Renal pelvis (tissue), 1 donor: ENCODE measurements at regions not wholly inside any gene's neighbourhood (a gene's known extent, or its start where the extent isn't known, plus 50 kb on each side); places are given as distances from the start of the nearest gene placed in this dataset.

Experiments
- DNase-seq: peaks from one replicate; pipeline ENCODE4 v3.0.0-alpha.2; 2013

GRCh38 chr12:89256060-89256459 lies 96.2 kb downstream of the DUSP6 start:
- DNase-seq: no peak

- DNase-seq: no peak
These were observed 98.8 kb downstream of the DUSP6 start for GRCh38 chr12:89253488-89253887.

- DNase-seq: no peak
These were observed 100.0 kb downstream of the DUSP6 start for GRCh38 chr12:89252284-89252683.

GRCh38 chr12:89251342-89252271 lies 100.7 kb downstream of the DUSP6 start:
- DNase-seq: no peak

GRCh38 chr12:89250636-89251035 lies 101.7 kb downstream of the DUSP6 start:
- DNase-seq: no peak

GRCh38 chr12:89250213-89250612 lies 102.1 kb downstream of the DUSP6 start:
- no peak for DNase-seq

- DNase-seq: no peak
These were observed 104.3 kb downstream of the DUSP6 start for GRCh38 chr12:89247967-89248366.

GRCh38 chr12:89247541-89247942 lies 104.8 kb downstream of the DUSP6 start:
- DNase-seq: no peak

GRCh38 chr12:89245090-89245489 lies 107.2 kb downstream of the DUSP6 start:
- no peak for DNase-seq

- no peak for DNase-seq
These were observed 107.8 kb downstream of the DUSP6 start for GRCh38 chr12:89244536-89244935.

- DNase-seq: no peak
These were observed 108.5 kb downstream of the DUSP6 start for GRCh38 chr12:89243771-89244170.

GRCh38 chr12:89239534-89239933 lies 112.8 kb downstream of the DUSP6 start:
- no peak for DNase-seq

- DNase-seq: no peak
These were observed 113.7 kb downstream of the DUSP6 start for GRCh38 chr12:89238593-89238992.

GRCh38 chr12:89237763-89238162 lies 114.5 kb downstream of the DUSP6 start:
- DNase-seq: no peak

GRCh38 chr12:89236748-89237383 lies 115.4 kb downstream of the DUSP6 start:
- DNase-seq: no peak

- no peak for DNase-seq
These were observed 116.1 kb downstream of the DUSP6 start for GRCh38 chr12:89236237-89236636.

- DNase-seq: no peak
These were observed 116.9 kb downstream of the DUSP6 start for GRCh38 chr12:89235189-89235993.

GRCh38 chr12:89234324-89235114 lies 117.8 kb downstream of the DUSP6 start:
- no peak for DNase-seq

- DNase-seq: no peak
These were observed 120.6 kb downstream of the DUSP6 start for GRCh38 chr12:89231686-89232085.

- DNase-seq: peak; percentile 66
These were observed 121.7 kb downstream of the DUSP6 start for GRCh38 chr12:89230376-89231315.
